CD4-positive, alpha-beta T cell (primary cell): ENCODE measurements at regions not wholly inside any gene's neighbourhood (a gene's known extent, or its start where the extent isn't known, plus 50 kb on each side); places are given as distances from the start of the nearest gene placed in this dataset.

ENCODE experiments used
- ATAC-seq: fragments of 200-7000 bp; cut with Tn5 transposase; one replicate; pipeline ENCODE4 v1.10.0; 2022; ENCODE audit warnings: mild to moderate bottlenecking; ENCODE audit not compliant: poor library complexity
- CTCF ChIA-PET: fragments of 350-600 bp; sonication (Branson Sonifier 250); formaldehyde crosslinking; loops from one replicate; lab custom pipeline; 2021; ENCODE audit warnings: antibody characterized with exemption, inconsistent platforms; lab: Charles Lee
- POLR2A ChIA-PET: fragments of 350-600 bp; sonication (Branson Sonifier 250); formaldehyde crosslinking; loops from one replicate; lab custom pipeline; 2021; ENCODE audit warnings: antibody characterized with exemption, inconsistent platforms; lab: Charles Lee
- DNase-seq, 14 experiments: peaks; one replicate each; pipeline ENCODE4 v3.0.0-alpha.2; 2013 to 2020; ENCODE audit warnings: mixed read lengths in 2 of 14
- H3K27ac ChIP-seq, 2 donors: one replicate each; pipeline versions ENCODE4 v1.5.1 to v1.7.0; 2013; ENCODE audit warnings: low read length in 2 of 2, low read depth in 1 of 2, mild to moderate bottlenecking in 1 of 2
- H3K27me3 ChIP-seq, 2 experiments: 1 replicate in 1 of 2; 2 replicates in 1 of 2; pipeline versions ENCODE4 v1.6.1 to v1.7.0; 2013; ENCODE audit warnings: low read length in 2 of 2, control low read depth in 1 of 2, mild to moderate bottlenecking in 1 of 2, moderate library complexity in 1 of 2; ENCODE audit not compliant: insufficient read depth in 2 of 2, control insufficient read depth in 1 of 2
- H3K36me3 ChIP-seq: one replicate; pipeline ENCODE4 v1.6.1; 2013; ENCODE audit warnings: low read length, control low read depth; ENCODE audit not compliant: insufficient read depth
- H3K4me1 ChIP-seq: one replicate; pipeline ENCODE4 v1.6.1; 2013; ENCODE audit warnings: low read length, control low read depth; ENCODE audit not compliant: insufficient read depth
- H3K4me3 ChIP-seq: one replicate; pipeline ENCODE4 v1.5.1; 2013; ENCODE audit warnings: mild to moderate bottlenecking, low read length, moderate library complexity
- H3K9me3 ChIP-seq, 2 experiments: 1 replicate in 1 of 2; 2 replicates in 1 of 2; pipeline versions ENCODE4 v1.6.1 to v1.7.0; 2013; ENCODE audit warnings: low read length in 2 of 2, mild to moderate bottlenecking in 2 of 2, control low read depth in 1 of 2, moderate library complexity in 1 of 2; ENCODE audit not compliant: control insufficient read depth in 1 of 2, insufficient read depth in 1 of 2
- H3K27ac Mint-ChIP-seq: one replicate; pipeline ENCODE4 v1.8.0; 2020; ENCODE audit warnings: mixed read lengths
- H3K27me3 Mint-ChIP-seq: one replicate; pipeline ENCODE4 v1.8.0; 2021; ENCODE audit warnings: mixed read lengths
- H3K36me3 Mint-ChIP-seq: one replicate; pipeline ENCODE4 v1.8.0; 2021; ENCODE audit warnings: low read depth, mixed read lengths
- H3K4me1 Mint-ChIP-seq: one replicate; pipeline ENCODE4 v1.8.0; 2021; ENCODE audit warnings: low read depth, mixed read lengths
- H3K4me3 Mint-ChIP-seq: one replicate; pipeline ENCODE4 v1.8.0; 2020; ENCODE audit warnings: mild to moderate bottlenecking, mixed read lengths
- H3K9me3 Mint-ChIP-seq: one replicate; pipeline ENCODE4 v1.8.0; 2020; ENCODE audit warnings: mixed read lengths
- CTCF ChIP-seq: fragments of 200-600 bp; IDR thresholded peaks from one replicate; pipeline ENCODE4 v1.8.0; 2022; ENCODE audit warnings: antibody characterized with exemption, mild to moderate bottlenecking
- intact Hi-C, 2 experiments: fragments of 100-400 bp; cut with DNase I in 1 of 2; cut with micrococcal nuclease in 1 of 2; formaldehyde crosslinking; loops; one replicate each; pipeline versions ENCODE4 v1.15.1 to v1.9.0; 2023 to 2025; cut with DNase I, micrococcal nuclease

- ChIA-PET CTCF (no interaction called here), POLR2A (no interaction called here)
- no peak for ATAC-seq
- no peaks in the 10 kb centered on the region for H3K27me3 Mint-ChIP-seq
- peaks cover 18% of the 10 kb centered on the region for H3K9me3 Mint-ChIP-seq
- no peaks in the 10 kb centered on the region for H3K27me3 ChIP-seq
- no peak for TF ChIP-seq CTCF
- no peaks in the 10 kb centered on the region for H3K4me1 Mint-ChIP-seq
- no peak overlapping the region for H3K27ac ChIP-seq
- no peak overlapping the region for H3K27ac Mint-ChIP-seq
- H3K9me3 ChIP-seq, result peaks cover 4 to 15% of the 10 kb centered on the region in 2 experiments
- DNase-seq, result no peak
- intact Hi-C loops, result no loop called here
- no peaks in the 10 kb centered on the region for H3K36me3 Mint-ChIP-seq
- no peak overlapping the region for H3K4me3 ChIP-seq
- no peaks in the 10 kb centered on the region for H3K36me3 ChIP-seq
- H3K4me1 ChIP-seq, result no peaks in the 10 kb centered on the region
- H3K4me3 Mint-ChIP-seq, result no peak overlapping the region
Observed at GRCh38 chr16:60407606-60408005, 1628.6 kb downstream of the CDH8 start.

GRCh38 chr16:60407034-60407433 lies 1629.2 kb downstream of the CDH8 start:
- H3K36me3 Mint-ChIP-seq, result no peaks in the 10 kb centered on the region
- H3K27me3 Mint-ChIP-seq, result no peaks in the 10 kb centered on the region
- intact Hi-C loops, result no loop called here
- DNase-seq (no peak), ATAC-seq (no peak)
- Histone ChIP-seq H3K4me1 (no peaks in the 10 kb centered on the region), H3K4me3 (no peak overlapping the region), H3K27ac (no peak overlapping the region), H3K9me3 (peaks cover 2 to 15% of the 10 kb centered on the region in 2 experiments), H3K36me3 (no peaks in the 10 kb centered on the region), H3K27me3 (no peaks in the 10 kb centered on the region)
- H3K27ac Mint-ChIP-seq, result no peak overlapping the region
- H3K4me1 Mint-ChIP-seq, result no peaks in the 10 kb centered on the region
- no peak for TF ChIP-seq CTCF
- CTCF ChIA-PET, result interaction anchor here (0.5 kb wide), 1 partner anchor 1231 kb away, joined by 3 read pairs; no protein-coding TSS in a partner anchor
- no peak overlapping the region for H3K4me3 Mint-ChIP-seq
- POLR2A ChIA-PET, result no interaction called here
- H3K9me3 Mint-ChIP-seq, result peaks cover 16% of the 10 kb centered on the region

GRCh38 chr16:60405286-60405685 lies 1631.0 kb downstream of the CDH8 start:
- no peaks in the 10 kb centered on the region for H3K27me3 Mint-ChIP-seq
- ATAC-seq (no peak), DNase-seq (no peak)
- peaks cover 14% of the 10 kb centered on the region for H3K9me3 Mint-ChIP-seq
- no peaks in the 10 kb centered on the region for H3K4me1 Mint-ChIP-seq
- no peak overlapping the region for H3K4me3 ChIP-seq
- ChIA-PET POLR2A (no interaction called here), CTCF (no interaction called here)
- no peaks in the 10 kb centered on the region for H3K36me3 ChIP-seq
- H3K4me1 ChIP-seq, result no peaks in the 10 kb centered on the region
- H3K36me3 Mint-ChIP-seq, result no peaks in the 10 kb centered on the region
- no peaks in the 10 kb centered on the region for H3K27me3 ChIP-seq
- H3K9me3 ChIP-seq, result peaks cover 0 to 15% of the 10 kb centered on the region in 2 experiments
- no peak for TF ChIP-seq CTCF
- H3K4me3 Mint-ChIP-seq, result no peak overlapping the region
- no peak overlapping the region for H3K27ac Mint-ChIP-seq
- intact Hi-C loops, result no loop called here
- H3K27ac ChIP-seq, result no peak overlapping the region
